ENCODE measurements at regions not wholly inside any gene's neighbourhood (a gene's known extent, or its start where the extent isn't known, plus 50 kb on each side); places are given as distances from the start of the nearest gene placed in this dataset.

DNA sequence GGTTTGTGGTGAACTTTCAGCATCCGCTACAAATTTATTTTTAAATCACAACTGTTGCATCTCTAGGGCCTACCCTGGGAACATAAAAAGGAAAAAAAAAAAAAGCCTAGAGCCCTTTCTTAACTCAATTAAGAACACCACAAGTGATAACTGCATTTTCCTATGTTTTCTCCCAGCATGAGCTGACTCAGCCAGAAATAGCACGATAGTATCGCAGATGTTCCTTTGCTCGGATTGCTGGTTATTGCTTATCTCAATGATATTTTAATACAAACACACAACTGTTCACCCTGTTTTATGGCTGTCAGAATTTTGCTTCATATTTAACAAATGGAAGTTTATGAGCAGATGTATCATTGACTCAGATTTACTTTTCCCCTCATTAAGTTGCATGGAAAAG, 251.8 kb upstream of the SUCLG2 start:
- TF ChIP-seq, protein P1, sequence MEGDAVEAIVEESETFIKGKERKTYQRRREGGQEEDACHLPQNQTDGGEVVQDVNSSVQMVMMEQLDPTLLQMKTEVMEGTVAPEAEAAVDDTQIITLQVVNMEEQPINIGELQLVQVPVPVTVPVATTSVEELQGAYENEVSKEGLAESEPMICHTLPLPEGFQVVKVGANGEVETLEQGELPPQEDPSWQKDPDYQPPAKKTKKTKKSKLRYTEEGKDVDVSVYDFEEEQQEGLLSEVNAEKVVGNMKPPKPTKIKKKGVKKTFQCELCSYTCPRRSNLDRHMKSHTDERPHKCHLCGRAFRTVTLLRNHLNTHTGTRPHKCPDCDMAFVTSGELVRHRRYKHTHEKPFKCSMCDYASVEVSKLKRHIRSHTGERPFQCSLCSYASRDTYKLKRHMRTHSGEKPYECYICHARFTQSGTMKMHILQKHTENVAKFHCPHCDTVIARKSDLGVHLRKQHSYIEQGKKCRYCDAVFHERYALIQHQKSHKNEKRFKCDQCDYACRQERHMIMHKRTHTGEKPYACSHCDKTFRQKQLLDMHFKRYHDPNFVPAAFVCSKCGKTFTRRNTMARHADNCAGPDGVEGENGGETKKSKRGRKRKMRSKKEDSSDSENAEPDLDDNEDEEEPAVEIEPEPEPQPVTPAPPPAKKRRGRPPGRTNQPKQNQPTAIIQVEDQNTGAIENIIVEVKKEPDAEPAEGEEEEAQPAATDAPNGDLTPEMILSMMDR (IDR thresholded peaks at IDR 0.05; ENCODE audit: extremely low read depth in 1 of 2, insufficient read depth in 1 of 2, low read depth in 1 of 2, low read length in 2 of 2) = no peak
- TF ChIP-seq JUN (IDR thresholded peaks at IDR 0.05; ENCODE audit: borderline replicate concordance, insufficient read depth, insufficient read length, low read depth) (no peak), FOS (IDR thresholded peaks at IDR 0.05; ENCODE audit: borderline replicate concordance, insufficient read depth, low read length) (no peak), POLR2A (IDR thresholded peaks at IDR 0.05; ENCODE audit: low read depth, low read length) (no peak), EZH2 (IDR thresholded peaks at IDR 0.05; ENCODE audit: borderline replicate concordance, low read depth, low read length, severe bottlenecking) (no peak), POLR2AphosphoS5 (IDR thresholded peaks at IDR 0.05; ENCODE audit: insufficient read depth, low read depth, low read length) (no peak), GATA2 (IDR thresholded peaks at IDR 0.05; ENCODE audit: insufficient read depth, insufficient read length, low read depth, low read length) (no peak), MYC (IDR thresholded peaks at IDR 0.05; ENCODE audit: low read depth, low read length) (no peak)
- TF ChIP-seq, protein P2, sequence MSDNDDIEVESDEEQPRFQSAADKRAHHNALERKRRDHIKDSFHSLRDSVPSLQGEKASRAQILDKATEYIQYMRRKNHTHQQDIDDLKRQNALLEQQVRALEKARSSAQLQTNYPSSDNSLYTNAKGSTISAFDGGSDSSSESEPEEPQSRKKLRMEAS (IDR thresholded peaks at IDR 0.05; ENCODE audit: insufficient read depth, insufficient read length) = no peak

Measured in endothelial cell of umbilical vein (primary cell).